ENCODE measurements at regions not wholly inside any gene's neighbourhood (a gene's known extent, or its start where the extent isn't known, plus 50 kb on each side); places are given as distances from the start of the nearest gene placed in this dataset.

GRCh38 chr15:47872208-47872607 lies 154.9 kb downstream of the SEMA6D start:
- TF ChIP-seq CTCF (conservative IDR thresholded peaks at IDR 0.05; ENCODE audit: low read length) (no peak), EZH2phosphoT487 (IDR thresholded peaks at IDR 0.05; ENCODE audit: borderline replicate concordance, low read depth, low read length) (no peak)

Measured in OCI-LY7 (cell line).